ENCODE measurements at regions not wholly inside any gene's neighbourhood (a gene's known extent, or its start where the extent isn't known, plus 50 kb on each side); places are given as distances from the start of the nearest gene placed in this dataset.

DNA sequence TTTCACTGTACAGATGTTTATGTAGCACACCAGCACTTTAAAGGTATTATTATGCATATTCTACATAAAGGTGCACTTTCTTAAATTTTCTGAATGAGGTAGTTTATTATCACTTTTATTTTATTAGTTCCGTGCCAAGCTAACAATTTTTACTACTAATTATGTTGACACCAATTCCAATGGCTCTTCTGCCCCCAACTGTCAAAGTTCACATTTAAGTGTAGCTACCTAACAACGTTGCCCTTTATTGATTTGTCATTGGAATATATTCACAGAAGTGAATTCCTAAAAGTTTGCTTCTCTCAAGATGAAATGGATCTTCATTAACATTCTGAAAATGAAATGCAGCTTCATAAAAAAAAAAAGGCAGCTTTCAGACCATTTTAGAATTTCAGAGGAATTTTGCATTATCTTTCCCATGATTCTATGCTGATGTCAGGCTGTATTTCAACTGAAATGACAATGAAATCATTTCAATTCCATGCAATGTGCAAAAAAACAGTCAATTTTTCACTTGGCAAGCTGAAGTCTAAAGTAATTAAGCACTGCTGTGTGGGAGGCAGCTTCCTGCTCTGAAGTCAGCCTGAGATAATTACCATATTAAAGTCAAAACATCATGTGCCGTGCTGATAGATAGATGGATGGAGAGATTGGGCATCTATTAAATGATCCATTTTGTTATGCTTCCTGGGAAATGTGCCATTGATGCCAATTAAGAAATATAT lies 229.2 kb downstream of the TTLL7 start:
- no peak for DNase-seq (ENCODE audit: low read depth)

DNA sequence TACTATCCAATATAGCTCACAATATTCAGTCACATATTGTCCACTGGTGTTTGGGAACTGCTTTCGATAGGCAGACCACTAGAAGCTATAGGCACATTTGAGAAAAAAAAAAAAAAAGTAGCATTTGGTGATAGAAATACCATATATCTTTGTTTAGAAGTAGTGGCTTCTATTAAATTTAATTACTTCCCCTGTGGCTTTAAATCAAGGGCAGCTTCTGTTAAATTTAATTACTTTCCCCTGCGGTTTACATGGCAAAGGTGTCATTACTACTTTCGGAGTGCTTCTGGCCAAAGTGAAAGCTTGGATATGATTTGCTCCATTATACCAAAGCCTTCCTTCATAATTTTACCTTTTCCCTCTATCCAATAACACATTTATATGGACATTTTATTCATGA lies 229.9 kb downstream of the TTLL7 start:
- H3K4me3 ChIP-seq (ENCODE audit: low read depth, low read length), result no peak overlapping the region
- DNase-seq (ENCODE audit: low read depth), result no peak
- TF ChIP-seq, protein P1, sequence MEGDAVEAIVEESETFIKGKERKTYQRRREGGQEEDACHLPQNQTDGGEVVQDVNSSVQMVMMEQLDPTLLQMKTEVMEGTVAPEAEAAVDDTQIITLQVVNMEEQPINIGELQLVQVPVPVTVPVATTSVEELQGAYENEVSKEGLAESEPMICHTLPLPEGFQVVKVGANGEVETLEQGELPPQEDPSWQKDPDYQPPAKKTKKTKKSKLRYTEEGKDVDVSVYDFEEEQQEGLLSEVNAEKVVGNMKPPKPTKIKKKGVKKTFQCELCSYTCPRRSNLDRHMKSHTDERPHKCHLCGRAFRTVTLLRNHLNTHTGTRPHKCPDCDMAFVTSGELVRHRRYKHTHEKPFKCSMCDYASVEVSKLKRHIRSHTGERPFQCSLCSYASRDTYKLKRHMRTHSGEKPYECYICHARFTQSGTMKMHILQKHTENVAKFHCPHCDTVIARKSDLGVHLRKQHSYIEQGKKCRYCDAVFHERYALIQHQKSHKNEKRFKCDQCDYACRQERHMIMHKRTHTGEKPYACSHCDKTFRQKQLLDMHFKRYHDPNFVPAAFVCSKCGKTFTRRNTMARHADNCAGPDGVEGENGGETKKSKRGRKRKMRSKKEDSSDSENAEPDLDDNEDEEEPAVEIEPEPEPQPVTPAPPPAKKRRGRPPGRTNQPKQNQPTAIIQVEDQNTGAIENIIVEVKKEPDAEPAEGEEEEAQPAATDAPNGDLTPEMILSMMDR (IDR thresholded peaks at IDR 0.05; ENCODE audit: low read depth, low read length), result no peak
- TF ChIP-seq, protein P2, sequence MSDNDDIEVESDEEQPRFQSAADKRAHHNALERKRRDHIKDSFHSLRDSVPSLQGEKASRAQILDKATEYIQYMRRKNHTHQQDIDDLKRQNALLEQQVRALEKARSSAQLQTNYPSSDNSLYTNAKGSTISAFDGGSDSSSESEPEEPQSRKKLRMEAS (IDR thresholded peaks at IDR 0.05; ENCODE audit: low read depth, low read length), result no peak
- TF ChIP-seq MYC (IDR thresholded peaks at IDR 0.05; ENCODE audit: low read depth, low read length) (no peak), POLR2A (IDR thresholded peaks at IDR 0.05; ENCODE audit: extremely low read depth, insufficient read length) (no peak)

More for the DNA sequence above, 229.2 kb downstream of the TTLL7 start:
- TF ChIP-seq, protein P1 (IDR thresholded peaks at IDR 0.05; ENCODE audit: low read depth, low read length), result no peak
- TF ChIP-seq, protein P2 (IDR thresholded peaks at IDR 0.05; ENCODE audit: low read depth, low read length), result no peak
- no peak for TF ChIP-seq POLR2A (IDR thresholded peaks at IDR 0.05; ENCODE audit: extremely low read depth, insufficient read length)
- no peak for TF ChIP-seq MYC (IDR thresholded peaks at IDR 0.05; ENCODE audit: low read depth, low read length)
- H3K4me3 ChIP-seq (ENCODE audit: low read depth, low read length), result no peak overlapping the region

DNA sequence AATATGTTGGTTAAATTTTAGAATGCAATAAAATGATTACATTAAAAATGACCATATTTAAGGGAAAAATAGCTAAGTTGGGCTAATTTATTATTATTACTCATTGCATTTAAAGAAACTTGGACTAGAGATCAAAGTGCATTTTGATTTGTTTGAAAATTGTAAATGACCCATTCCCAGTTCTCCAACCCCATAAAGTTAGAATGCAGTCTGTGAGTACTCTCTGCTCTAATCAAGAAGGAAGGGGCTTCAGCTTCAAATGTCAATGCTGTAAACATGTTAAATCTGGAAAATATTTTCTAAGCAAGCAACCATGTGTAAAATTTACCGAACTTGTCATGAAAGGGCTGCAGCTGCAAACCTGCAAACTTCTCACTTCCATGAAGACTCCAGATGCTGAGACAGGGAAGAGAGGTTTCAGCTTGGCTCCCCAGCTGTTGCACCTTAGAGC lies 232.7 kb downstream of the TTLL7 start:
- H3K4me3 ChIP-seq (ENCODE audit: low read depth, low read length), result no peak overlapping the region
- TF ChIP-seq, protein P1 (IDR thresholded peaks at IDR 0.05; ENCODE audit: low read depth, low read length), result no peak
- TF ChIP-seq, protein P2 (IDR thresholded peaks at IDR 0.05; ENCODE audit: low read depth, low read length), result no peak
- TF ChIP-seq POLR2A (IDR thresholded peaks at IDR 0.05; ENCODE audit: extremely low read depth, insufficient read length) (no peak), MYC (IDR thresholded peaks at IDR 0.05; ENCODE audit: low read depth, low read length) (no peak)
- DNase-seq (ENCODE audit: low read depth), result no peak

DNA sequence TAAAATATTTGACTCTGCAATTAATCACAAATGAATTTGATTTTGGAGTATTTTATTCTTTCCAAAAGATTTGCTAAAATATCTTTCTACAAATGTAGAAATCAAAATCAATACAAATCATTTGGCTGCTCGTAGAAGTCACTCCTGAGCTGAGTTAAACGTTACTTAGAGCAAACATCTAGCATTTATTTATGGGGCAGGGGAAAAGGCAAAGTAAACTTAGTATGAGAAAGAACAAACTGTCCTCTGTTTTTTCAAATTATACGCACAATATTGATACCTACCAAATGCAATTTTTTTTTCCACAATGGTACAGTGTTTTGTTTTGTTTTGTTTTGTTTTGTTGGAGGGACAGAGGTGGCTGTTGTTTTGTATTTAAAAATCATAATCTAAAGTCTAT lies 233.8 kb downstream of the TTLL7 start:
- no peak overlapping the region for H3K4me3 ChIP-seq (ENCODE audit: low read depth, low read length)
- no peak for DNase-seq (ENCODE audit: low read depth)
- TF ChIP-seq POLR2A (IDR thresholded peaks at IDR 0.05; ENCODE audit: extremely low read depth, insufficient read length) (no peak), MYC (IDR thresholded peaks at IDR 0.05; ENCODE audit: low read depth, low read length) (no peak)
- TF ChIP-seq, protein P1 (IDR thresholded peaks at IDR 0.05; ENCODE audit: low read depth, low read length), result no peak
- TF ChIP-seq, protein P2 (IDR thresholded peaks at IDR 0.05; ENCODE audit: low read depth, low read length), result no peak

DNA sequence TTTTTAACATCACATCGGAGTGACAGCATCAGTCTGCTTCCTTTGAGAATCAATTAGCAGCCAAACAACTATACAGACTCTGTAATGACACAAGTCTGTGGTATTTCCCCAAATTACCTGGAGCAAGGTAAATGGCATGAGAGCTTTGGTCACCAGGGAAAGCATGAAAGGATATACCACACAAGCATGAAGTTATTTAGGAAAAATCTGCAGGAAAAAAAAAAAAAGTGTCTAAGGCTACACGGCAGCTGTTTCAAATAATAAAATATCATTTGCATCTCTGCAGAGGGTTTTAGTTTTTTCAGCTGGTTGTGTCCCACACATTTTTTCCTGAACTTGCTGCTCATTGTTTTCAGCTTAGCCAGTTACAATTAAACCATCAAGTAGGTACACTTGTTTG lies 234.7 kb downstream of the TTLL7 start:
- TF ChIP-seq, protein P1 (IDR thresholded peaks at IDR 0.05; ENCODE audit: low read depth, low read length), result no peak
- TF ChIP-seq POLR2A (IDR thresholded peaks at IDR 0.05; ENCODE audit: extremely low read depth, insufficient read length), result no peak
- no peak for TF ChIP-seq MYC (IDR thresholded peaks at IDR 0.05; ENCODE audit: low read depth, low read length)
- TF ChIP-seq, protein P2 (IDR thresholded peaks at IDR 0.05; ENCODE audit: low read depth, low read length), result no peak
- H3K4me3 ChIP-seq (ENCODE audit: low read depth, low read length), result no peak overlapping the region
- no peak for DNase-seq (ENCODE audit: low read depth)

Data from NB4 (cell line).